ENCODE measurements at regions not wholly inside any gene's neighbourhood (a gene's known extent, or its start where the extent isn't known, plus 50 kb on each side); places are given as distances from the start of the nearest gene placed in this dataset.

DNA sequence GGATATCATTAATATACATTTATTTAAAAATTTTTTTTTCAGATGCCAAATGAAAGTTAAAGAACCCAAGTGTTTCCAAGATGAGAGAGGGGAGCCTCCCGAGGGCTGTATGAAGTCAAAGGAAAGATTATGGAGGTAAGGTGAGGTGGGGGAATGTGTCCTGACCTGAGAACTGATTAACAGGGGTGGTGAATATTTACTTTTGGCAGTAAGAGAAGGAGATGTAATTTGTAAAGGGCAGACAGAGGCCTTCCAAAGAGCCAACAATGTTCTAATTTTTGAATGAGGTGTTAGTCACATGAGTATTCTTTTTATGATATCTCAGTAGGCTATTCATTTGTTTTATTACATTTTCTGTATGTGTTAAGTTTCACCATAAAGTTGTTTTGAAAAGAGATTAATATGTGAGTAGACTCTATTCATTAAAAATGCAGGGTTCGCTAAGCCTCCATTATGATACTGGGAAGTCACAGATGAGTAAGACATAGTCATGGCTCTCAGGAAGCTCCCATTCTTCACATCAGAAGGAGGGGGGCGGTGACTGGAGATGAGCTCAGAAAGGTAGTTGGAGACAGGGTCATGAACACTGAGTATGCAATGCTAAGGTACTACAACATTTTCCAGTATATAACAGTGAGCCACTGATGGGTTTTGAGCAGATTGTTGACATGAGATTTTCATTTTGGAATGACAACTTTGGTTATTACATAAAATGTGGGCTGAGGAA is 62.4 kb upstream of the TNFSF18 start:
- Histone ChIP-seq H3K79me2 (ENCODE audit: insufficient read depth, low read length) (no peaks in the 10 kb centered on the region), H3K4me3 (replicated peaks in 1 of 3; ENCODE audit: insufficient read depth in 1 of 3, low read depth in 2 of 3, low read length in 3 of 3) (no peak overlapping the region), H2AFZ (ENCODE audit: low read length) (no peak overlapping the region), H4K20me1 (ENCODE audit: insufficient read depth, low read length) (no peaks in the 10 kb centered on the region), H3K9me3 (ENCODE audit: low read length) (peaks cover 5% of the 10 kb centered on the region; the same call in 1 of the 2 replicates), H3K4me2 (ENCODE audit: low read depth, low read length) (no peak overlapping the region), H3K36me3 (replicated peaks in 1 of 2; ENCODE audit: control insufficient read depth in 1 of 2, insufficient read depth in 2 of 2, low read length in 2 of 2) (no peaks in the 10 kb centered on the region), H3K27me3 (ENCODE audit: control insufficient read depth in 1 of 2, insufficient read depth in 2 of 2, low read length in 2 of 2) (no peaks in the 10 kb centered on the region; a peak in 1 of 5 replicates), H3K4me1 (ENCODE audit: insufficient read depth, low read length) (peaks cover 8% of the 10 kb centered on the region), H3K9ac (ENCODE audit: insufficient read depth, low read depth, low read length) (no peak overlapping the region), H3K27ac (ENCODE audit: extremely low read length, insufficient read depth, low read length) (no peak overlapping the region)
- DNase-seq (ENCODE audit: low spot score), result no peak
- TF ChIP-seq ZHX2 (IDR thresholded peaks at IDR 0.05; ENCODE audit: low read depth), result no peak
- no peak for TF ChIP-seq ZHX2 (CRISPR knock-in tag; IDR thresholded peaks at IDR 0.05; ENCODE audit: borderline replicate concordance)
- no peak for TF ChIP-seq ZNF121 (CRISPR knock-in tag; IDR thresholded peaks at IDR 0.05)
- no peak for TF ChIP-seq SP140L (CRISPR knock-in tag; IDR thresholded peaks at IDR 0.05; ENCODE audit: borderline replicate concordance)
- TF ChIP-seq, protein P1, sequence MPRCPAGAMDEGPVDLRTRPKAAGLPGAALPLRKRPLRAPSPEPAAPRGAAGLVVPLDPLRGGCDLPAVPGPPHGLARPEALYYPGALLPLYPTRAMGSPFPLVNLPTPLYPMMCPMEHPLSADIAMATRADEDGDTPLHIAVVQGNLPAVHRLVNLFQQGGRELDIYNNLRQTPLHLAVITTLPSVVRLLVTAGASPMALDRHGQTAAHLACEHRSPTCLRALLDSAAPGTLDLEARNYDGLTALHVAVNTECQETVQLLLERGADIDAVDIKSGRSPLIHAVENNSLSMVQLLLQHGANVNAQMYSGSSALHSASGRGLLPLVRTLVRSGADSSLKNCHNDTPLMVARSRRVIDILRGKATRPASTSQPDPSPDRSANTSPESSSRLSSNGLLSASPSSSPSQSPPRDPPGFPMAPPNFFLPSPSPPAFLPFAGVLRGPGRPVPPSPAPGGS (CRISPR knock-in tag; IDR thresholded peaks at IDR 0.05), result no peak
- TF ChIP-seq NCOR1 (IDR thresholded peaks at IDR 0.05; ENCODE audit: borderline replicate concordance, low read length), result no peak
- TF ChIP-seq, protein P2, sequence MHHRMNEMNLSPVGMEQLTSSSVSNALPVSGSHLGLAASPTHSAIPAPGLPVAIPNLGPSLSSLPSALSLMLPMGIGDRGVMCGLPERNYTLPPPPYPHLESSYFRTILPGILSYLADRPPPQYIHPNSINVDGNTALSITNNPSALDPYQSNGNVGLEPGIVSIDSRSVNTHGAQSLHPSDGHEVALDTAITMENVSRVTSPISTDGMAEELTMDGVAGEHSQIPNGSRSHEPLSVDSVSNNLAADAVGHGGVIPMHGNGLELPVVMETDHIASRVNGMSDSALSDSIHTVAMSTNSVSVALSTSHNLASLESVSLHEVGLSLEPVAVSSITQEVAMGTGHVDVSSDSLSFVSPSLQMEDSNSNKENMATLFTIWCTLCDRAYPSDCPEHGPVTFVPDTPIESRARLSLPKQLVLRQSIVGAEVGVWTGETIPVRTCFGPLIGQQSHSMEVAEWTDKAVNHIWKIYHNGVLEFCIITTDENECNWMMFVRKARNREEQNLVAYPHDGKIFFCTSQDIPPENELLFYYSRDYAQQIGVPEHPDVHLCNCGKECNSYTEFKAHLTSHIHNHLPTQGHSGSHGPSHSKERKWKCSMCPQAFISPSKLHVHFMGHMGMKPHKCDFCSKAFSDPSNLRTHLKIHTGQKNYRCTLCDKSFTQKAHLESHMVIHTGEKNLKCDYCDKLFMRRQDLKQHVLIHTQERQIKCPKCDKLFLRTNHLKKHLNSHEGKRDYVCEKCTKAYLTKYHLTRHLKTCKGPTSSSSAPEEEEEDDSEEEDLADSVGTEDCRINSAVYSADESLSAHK (CRISPR knock-in tag; IDR thresholded peaks at IDR 0.05; ENCODE audit: borderline replicate concordance), result no peak
- TF ChIP-seq FOXP1 (IDR thresholded peaks at IDR 0.05), result no peak
- no peak for TF ChIP-seq FOXP1 (CRISPR knock-in tag; IDR thresholded peaks at IDR 0.05)
- ChIA-PET POLR2A (interaction anchor here (1.1 kb wide), 1 partner anchor 10 kb away, joined by 5 read pairs; no protein-coding TSS in a partner anchor), CTCF (ENCODE audit: low intra/inter-chr PET ratio, low total read pairs) (no interaction called here)
- 54% methylated on average over 3 of the region's 3 CpGs for WGBS (ENCODE audit: low lambda C conversion rate)
- ATAC-seq, result no peak
- in situ Hi-C loops (cut with HindIII; ENCODE audit: extremely low pct_ligation_motif_present, low pct_unique_long_range_greater_than_20kb), result no loop called here
- no peak for FAIRE-seq
- intact Hi-C loops (cut with micrococcal nuclease; ENCODE audit: unreplicated experiment), result no loop called here
- BruUV-seq (replicated peaks), result no TSS peak
